H1 (cell line): ENCODE measurements at regions not wholly inside any gene's neighbourhood (a gene's known extent, or its start where the extent isn't known, plus 50 kb on each side); places are given as distances from the start of the nearest gene placed in this dataset.

Source experiments
- BRCA1 ChIP-seq: IDR thresholded peaks from 2 replicates; pipeline ENCODE4 v1.6.1; 2012; ENCODE audit warnings: low read depth, low read length, improper control_type of control experiment
- EGR1 ChIP-seq: IDR thresholded peaks from 2 replicates; pipeline ENCODE4 v1.6.1; 2011; ENCODE audit warnings: low read depth, low read length, borderline replicate concordance
- EP300 ChIP-seq, 2 experiments: IDR thresholded peaks; 1 replicate in 1 of 2; 2 replicates in 1 of 2; pipeline ENCODE4 v1.6.1; 2011 to 2012; ENCODE audit warnings: low read depth in 2 of 2, low read length in 2 of 2, mild to moderate bottlenecking in 2 of 2, borderline replicate concordance in 1 of 2, inconsistent platforms in 1 of 2, moderate library complexity in 1 of 2
- JUN ChIP-seq: IDR thresholded peaks from 2 replicates; pipeline ENCODE4 v1.6.1; 2011; ENCODE audit warnings: low read depth, mild to moderate bottlenecking, improper control_type of control experiment, low read length
- KDM5A ChIP-seq: fragments of 200-600 bp; IDR thresholded peaks from 2 replicates; pipeline ENCODE4 v1.7.1; 2012; ENCODE audit warnings: mild to moderate bottlenecking, low read length, inconsistent platforms, mixed read lengths
- POU5F1 ChIP-seq: IDR thresholded peaks from 2 replicates; pipeline ENCODE4 v1.6.1; 2011; ENCODE audit warnings: low read depth, mild to moderate bottlenecking, low read length, moderate library complexity
- SIRT6 ChIP-seq: IDR thresholded peaks from one replicate; pipeline ENCODE4 v1.7.1; 2012; ENCODE audit warnings: low read length, inconsistent platforms
- SP1 ChIP-seq: IDR thresholded peaks from 2 replicates; pipeline ENCODE4 v1.6.1; 2011; ENCODE audit warnings: low read depth, low read length
- TF ChIP-seq, protein P1 (sequence below): fragments of 300-600 bp; sonication (generic); IDR thresholded peaks from 2 replicates; pipeline ENCODE4 v1.7.1; 2012; ENCODE audit warnings: low read length, moderate library complexity, mild to moderate bottlenecking, inconsistent platforms; ENCODE audit not compliant: insufficient replicate concordance
- TF ChIP-seq, protein P2 (sequence below): IDR thresholded peaks from 2 replicates; pipeline ENCODE4 v1.6.1; 2012; ENCODE audit warnings: inconsistent platforms

DNA sequence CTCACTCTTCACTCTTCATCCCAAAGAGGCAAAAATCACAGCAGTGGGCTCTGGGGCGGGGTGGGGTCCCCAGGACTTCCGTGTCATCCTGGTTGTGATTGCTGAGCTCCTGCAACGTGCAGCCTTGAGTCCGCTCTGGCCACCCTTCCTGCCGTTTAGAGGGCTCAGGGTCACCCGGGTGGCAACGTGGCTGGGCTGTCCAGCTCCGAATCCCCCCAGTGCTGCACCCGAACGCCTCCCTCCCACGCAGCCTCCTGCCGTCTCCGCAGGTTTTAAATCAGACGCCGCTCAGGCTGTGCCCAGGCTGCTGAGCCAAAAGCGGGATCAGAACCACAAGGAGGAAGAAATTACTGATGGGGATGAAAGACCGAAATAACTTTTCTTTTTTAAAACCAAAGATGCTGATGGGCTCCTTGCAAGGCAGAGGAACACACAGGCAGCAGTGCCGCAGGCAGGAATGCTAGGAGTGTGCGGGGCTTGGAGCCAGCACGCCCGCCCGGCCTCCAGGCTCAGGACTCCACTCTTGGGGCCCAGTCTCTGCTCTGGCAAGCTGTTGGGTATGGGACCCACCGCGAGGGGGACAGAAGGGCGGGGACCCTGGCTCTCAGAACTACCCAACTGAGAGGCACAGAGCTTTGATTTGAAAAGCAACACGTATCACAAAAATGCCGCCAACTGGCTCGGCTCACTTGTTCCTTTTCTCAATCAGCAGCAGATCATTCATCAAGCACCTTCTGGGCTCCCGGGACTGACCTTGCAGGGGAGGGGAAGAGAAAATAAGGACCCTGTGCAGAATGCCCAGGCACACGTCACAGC, 313.0 kb downstream of the CTTN start (continued):
- TF ChIP-seq, protein P1, sequence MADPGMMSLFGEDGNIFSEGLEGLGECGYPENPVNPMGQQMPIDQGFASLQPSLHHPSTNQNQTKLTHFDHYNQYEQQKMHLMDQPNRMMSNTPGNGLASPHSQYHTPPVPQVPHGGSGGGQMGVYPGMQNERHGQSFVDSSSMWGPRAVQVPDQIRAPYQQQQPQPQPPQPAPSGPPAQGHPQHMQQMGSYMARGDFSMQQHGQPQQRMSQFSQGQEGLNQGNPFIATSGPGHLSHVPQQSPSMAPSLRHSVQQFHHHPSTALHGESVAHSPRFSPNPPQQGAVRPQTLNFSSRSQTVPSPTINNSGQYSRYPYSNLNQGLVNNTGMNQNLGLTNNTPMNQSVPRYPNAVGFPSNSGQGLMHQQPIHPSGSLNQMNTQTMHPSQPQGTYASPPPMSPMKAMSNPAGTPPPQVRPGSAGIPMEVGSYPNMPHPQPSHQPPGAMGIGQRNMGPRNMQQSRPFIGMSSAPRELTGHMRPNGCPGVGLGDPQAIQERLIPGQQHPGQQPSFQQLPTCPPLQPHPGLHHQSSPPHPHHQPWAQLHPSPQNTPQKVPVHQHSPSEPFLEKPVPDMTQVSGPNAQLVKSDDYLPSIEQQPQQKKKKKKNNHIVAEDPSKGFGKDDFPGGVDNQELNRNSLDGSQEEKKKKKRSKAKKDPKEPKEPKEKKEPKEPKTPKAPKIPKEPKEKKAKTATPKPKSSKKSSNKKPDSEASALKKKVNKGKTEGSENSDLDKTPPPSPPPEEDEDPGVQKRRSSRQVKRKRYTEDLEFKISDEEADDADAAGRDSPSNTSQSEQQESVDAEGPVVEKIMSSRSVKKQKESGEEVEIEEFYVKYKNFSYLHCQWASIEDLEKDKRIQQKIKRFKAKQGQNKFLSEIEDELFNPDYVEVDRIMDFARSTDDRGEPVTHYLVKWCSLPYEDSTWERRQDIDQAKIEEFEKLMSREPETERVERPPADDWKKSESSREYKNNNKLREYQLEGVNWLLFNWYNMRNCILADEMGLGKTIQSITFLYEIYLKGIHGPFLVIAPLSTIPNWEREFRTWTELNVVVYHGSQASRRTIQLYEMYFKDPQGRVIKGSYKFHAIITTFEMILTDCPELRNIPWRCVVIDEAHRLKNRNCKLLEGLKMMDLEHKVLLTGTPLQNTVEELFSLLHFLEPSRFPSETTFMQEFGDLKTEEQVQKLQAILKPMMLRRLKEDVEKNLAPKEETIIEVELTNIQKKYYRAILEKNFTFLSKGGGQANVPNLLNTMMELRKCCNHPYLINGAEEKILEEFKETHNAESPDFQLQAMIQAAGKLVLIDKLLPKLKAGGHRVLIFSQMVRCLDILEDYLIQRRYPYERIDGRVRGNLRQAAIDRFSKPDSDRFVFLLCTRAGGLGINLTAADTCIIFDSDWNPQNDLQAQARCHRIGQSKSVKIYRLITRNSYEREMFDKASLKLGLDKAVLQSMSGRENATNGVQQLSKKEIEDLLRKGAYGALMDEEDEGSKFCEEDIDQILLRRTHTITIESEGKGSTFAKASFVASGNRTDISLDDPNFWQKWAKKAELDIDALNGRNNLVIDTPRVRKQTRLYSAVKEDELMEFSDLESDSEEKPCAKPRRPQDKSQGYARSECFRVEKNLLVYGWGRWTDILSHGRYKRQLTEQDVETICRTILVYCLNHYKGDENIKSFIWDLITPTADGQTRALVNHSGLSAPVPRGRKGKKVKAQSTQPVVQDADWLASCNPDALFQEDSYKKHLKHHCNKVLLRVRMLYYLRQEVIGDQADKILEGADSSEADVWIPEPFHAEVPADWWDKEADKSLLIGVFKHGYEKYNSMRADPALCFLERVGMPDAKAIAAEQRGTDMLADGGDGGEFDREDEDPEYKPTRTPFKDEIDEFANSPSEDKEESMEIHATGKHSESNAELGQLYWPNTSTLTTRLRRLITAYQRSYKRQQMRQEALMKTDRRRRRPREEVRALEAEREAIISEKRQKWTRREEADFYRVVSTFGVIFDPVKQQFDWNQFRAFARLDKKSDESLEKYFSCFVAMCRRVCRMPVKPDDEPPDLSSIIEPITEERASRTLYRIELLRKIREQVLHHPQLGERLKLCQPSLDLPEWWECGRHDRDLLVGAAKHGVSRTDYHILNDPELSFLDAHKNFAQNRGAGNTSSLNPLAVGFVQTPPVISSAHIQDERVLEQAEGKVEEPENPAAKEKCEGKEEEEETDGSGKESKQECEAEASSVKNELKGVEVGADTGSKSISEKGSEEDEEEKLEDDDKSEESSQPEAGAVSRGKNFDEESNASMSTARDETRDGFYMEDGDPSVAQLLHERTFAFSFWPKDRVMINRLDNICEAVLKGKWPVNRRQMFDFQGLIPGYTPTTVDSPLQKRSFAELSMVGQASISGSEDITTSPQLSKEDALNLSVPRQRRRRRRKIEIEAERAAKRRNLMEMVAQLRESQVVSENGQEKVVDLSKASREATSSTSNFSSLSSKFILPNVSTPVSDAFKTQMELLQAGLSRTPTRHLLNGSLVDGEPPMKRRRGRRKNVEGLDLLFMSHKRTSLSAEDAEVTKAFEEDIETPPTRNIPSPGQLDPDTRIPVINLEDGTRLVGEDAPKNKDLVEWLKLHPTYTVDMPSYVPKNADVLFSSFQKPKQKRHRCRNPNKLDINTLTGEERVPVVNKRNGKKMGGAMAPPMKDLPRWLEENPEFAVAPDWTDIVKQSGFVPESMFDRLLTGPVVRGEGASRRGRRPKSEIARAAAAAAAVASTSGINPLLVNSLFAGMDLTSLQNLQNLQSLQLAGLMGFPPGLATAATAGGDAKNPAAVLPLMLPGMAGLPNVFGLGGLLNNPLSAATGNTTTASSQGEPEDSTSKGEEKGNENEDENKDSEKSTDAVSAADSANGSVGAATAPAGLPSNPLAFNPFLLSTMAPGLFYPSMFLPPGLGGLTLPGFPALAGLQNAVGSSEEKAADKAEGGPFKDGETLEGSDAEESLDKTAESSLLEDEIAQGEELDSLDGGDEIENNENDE, result no peak
- TF ChIP-seq SP1, result no peak
- no peak for TF ChIP-seq BRCA1
- TF ChIP-seq, protein P2, sequence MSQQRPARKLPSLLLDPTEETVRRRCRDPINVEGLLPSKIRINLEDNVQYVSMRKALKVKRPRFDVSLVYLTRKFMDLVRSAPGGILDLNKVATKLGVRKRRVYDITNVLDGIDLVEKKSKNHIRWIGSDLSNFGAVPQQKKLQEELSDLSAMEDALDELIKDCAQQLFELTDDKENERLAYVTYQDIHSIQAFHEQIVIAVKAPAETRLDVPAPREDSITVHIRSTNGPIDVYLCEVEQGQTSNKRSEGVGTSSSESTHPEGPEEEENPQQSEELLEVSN, result no peak
- no peak for TF ChIP-seq SIRT6
- TF ChIP-seq KDM5A, result no peak
- no peak for TF ChIP-seq EGR1
- TF ChIP-seq POU5F1, result no peak
- no peak for TF ChIP-seq EP300 (IDR thresholded peaks at IDR 0.05; ENCODE audit: borderline replicate concordance in 1 of 2, low read depth in 2 of 2, low read length in 2 of 2)
- TF ChIP-seq JUN, result no peak
